ENCODE measurements at regions not wholly inside any gene's neighbourhood (a gene's known extent, or its start where the extent isn't known, plus 50 kb on each side); places are given as distances from the start of the nearest gene placed in this dataset.

DNA sequence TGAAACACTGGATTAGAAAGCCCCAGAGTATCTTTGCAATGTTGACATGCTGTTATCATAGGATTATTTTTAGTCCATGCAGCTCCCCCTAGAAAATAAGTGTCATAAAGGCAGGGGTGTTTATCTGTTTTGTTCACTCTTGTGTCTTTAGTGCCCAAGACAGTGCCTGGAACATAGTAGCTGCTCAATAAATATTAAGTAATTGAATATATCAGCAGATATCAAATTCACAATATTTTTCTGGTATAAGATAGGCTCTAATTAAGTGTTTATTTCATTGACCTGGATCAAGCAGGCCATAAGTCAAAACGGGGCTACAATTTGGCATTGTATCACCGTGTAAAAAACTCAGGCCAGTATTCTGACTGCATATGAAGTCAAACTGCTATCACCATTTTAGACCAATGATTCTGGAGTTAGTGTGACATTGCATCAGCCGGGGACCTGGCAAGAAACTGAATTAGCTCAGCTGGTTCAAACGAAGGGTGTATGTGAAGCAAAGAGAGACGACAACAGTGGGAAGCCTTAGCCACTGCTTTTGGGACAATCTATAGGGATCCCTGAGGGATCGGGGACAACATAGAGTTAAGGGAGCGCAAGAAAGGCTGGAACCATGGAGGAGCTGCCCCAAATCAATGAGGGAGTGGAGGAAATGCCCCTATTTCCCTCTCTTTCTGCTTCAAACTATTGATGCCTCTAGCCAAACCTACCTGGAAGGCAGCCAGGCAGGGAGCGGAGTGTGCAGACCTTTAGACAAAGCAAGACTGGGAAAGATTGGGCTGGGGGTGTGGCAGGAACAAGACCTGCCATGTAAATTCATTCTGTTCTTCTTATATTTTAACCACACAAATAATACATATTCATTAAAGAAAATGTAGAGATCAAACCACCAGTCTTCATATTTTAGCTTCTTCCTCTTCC lies 112.2 kb downstream of the PLEKHG1 start:
- Histone ChIP-seq H3K27me3 (ENCODE audit: control insufficient read depth, insufficient read depth, low read length, poor library complexity, severe bottlenecking) (no peaks in the 10 kb centered on the region), H3K36me3 (ENCODE audit: control insufficient read depth, insufficient read depth, low read length) (no peaks in the 10 kb centered on the region), H3K4me1 (ENCODE audit: control insufficient read depth, insufficient read depth, low read length) (peaks cover 19% of the 10 kb centered on the region), H3K27ac (ENCODE audit: insufficient read depth, low read depth, low read length, poor library complexity, severe bottlenecking) (no peak overlapping the region), H3K4me3 (ENCODE audit: insufficient read depth, low read depth, low read length) (no peak overlapping the region), H3K9me3 (ENCODE audit: control insufficient read depth, low read length) (no peaks in the 10 kb centered on the region)
- WGBS, 2 experiments: 89 to 93% methylated on average over 8 of the region's 8 CpGs

GRCh38 chr6:150712505-150713252 lies 113.0 kb downstream of the PLEKHG1 start:
- Histone ChIP-seq H3K27me3 (ENCODE audit: control insufficient read depth, insufficient read depth, low read length, poor library complexity, severe bottlenecking) (no peaks in the 10 kb centered on the region), H3K36me3 (ENCODE audit: control insufficient read depth, insufficient read depth, low read length) (no peaks in the 10 kb centered on the region), H3K9me3 (ENCODE audit: control insufficient read depth, low read length) (no peaks in the 10 kb centered on the region), H3K4me3 (ENCODE audit: insufficient read depth, low read depth, low read length) (no peak overlapping the region), H3K4me1 (ENCODE audit: control insufficient read depth, insufficient read depth, low read length) (peaks cover 19% of the 10 kb centered on the region), H3K27ac (ENCODE audit: insufficient read depth, low read depth, low read length, poor library complexity, severe bottlenecking) (no peak overlapping the region)
- WGBS, 2 experiments: 84 to 87% methylated on average over 7 of the region's 7 CpGs

DNA sequence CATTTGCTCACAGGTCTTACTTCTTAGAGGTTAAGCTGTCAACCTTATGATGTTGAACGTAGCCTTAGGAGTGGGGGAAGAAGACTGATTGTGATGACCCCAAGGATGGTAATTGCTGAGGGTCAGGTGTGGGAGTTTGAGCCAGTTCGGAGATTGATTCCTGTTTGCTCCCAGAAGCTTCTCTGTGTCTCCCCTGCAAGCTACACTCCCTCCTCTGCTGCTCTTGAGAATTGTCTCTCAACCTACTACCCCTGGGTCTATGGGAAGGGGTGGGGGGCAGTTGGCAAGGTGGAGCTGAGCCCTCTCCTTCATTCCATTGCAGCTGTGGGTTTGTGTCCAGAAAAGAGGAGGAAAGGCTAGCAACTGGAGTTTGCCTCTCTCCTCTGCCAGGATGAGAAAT lies 113.8 kb downstream of the PLEKHG1 start:
- Histone ChIP-seq H3K9me3 (ENCODE audit: control insufficient read depth, low read length) (no peaks in the 10 kb centered on the region), H3K27me3 (ENCODE audit: control insufficient read depth, insufficient read depth, low read length, poor library complexity, severe bottlenecking) (no peaks in the 10 kb centered on the region), H3K4me3 (ENCODE audit: insufficient read depth, low read depth, low read length) (no peak overlapping the region), H3K36me3 (ENCODE audit: control insufficient read depth, insufficient read depth, low read length) (no peaks in the 10 kb centered on the region), H3K4me1 (ENCODE audit: control insufficient read depth, insufficient read depth, low read length) (peaks cover 19% of the 10 kb centered on the region), H3K27ac (ENCODE audit: insufficient read depth, low read depth, low read length, poor library complexity, severe bottlenecking) (peak overlapping the region; percentile 50)
- 89 to 95% methylated on average over 2 of the region's 2 CpGs for WGBS, 2 experiments

- Histone ChIP-seq H3K9me3 (ENCODE audit: control insufficient read depth, low read length) (no peaks in the 10 kb centered on the region), H3K4me3 (ENCODE audit: insufficient read depth, low read depth, low read length) (no peak overlapping the region), H3K4me1 (ENCODE audit: control insufficient read depth, insufficient read depth, low read length) (peaks cover 21% of the 10 kb centered on the region), H3K36me3 (ENCODE audit: control insufficient read depth, insufficient read depth, low read length) (no peaks in the 10 kb centered on the region), H3K27ac (ENCODE audit: insufficient read depth, low read depth, low read length, poor library complexity, severe bottlenecking) (peak overlapping the region; percentile 50), H3K27me3 (ENCODE audit: control insufficient read depth, insufficient read depth, low read length, poor library complexity, severe bottlenecking) (no peaks in the 10 kb centered on the region)
- WGBS, 2 experiments: 82 to 83% methylated on average over 3 of the region's 3 CpGs
Measured at GRCh38 chr6:150713931-150714330, 114.2 kb downstream of the PLEKHG1 start.

GRCh38 chr6:150715133-150715532 lies 115.4 kb downstream of the PLEKHG1 start:
- peaks cover 32% of the 10 kb centered on the region for H3K4me1 ChIP-seq (ENCODE audit: control insufficient read depth, insufficient read depth, low read length)

GRCh38 chr6:150717419-150717818 lies 117.7 kb downstream of the PLEKHG1 start:
- H3K4me1 ChIP-seq (ENCODE audit: control insufficient read depth, insufficient read depth, low read length): peaks cover 41% of the 10 kb centered on the region
- H3K36me3 ChIP-seq (ENCODE audit: control insufficient read depth, insufficient read depth, low read length): no peaks in the 10 kb centered on the region
- H3K27ac ChIP-seq (ENCODE audit: insufficient read depth, low read depth, low read length, poor library complexity, severe bottlenecking): no peak overlapping the region
- H3K4me3 ChIP-seq (ENCODE audit: insufficient read depth, low read depth, low read length): no peak overlapping the region
- WGBS, 2 experiments: 88% methylated on average over 8 of the region's 8 CpGs
- H3K9me3 ChIP-seq (ENCODE audit: control insufficient read depth, low read length): no peaks in the 10 kb centered on the region
- no peaks in the 10 kb centered on the region for H3K27me3 ChIP-seq (ENCODE audit: control insufficient read depth, insufficient read depth, low read length, poor library complexity, severe bottlenecking)

More at GRCh38 chr6:150715133-150715532, 115.4 kb downstream of the PLEKHG1 start:
- Histone ChIP-seq H3K9me3 (ENCODE audit: control insufficient read depth, low read length) (no peaks in the 10 kb centered on the region), H3K4me3 (ENCODE audit: insufficient read depth, low read depth, low read length) (no peak overlapping the region), H3K27me3 (ENCODE audit: control insufficient read depth, insufficient read depth, low read length, poor library complexity, severe bottlenecking) (no peaks in the 10 kb centered on the region), H3K36me3 (ENCODE audit: control insufficient read depth, insufficient read depth, low read length) (no peaks in the 10 kb centered on the region), H3K27ac (ENCODE audit: insufficient read depth, low read depth, low read length, poor library complexity, severe bottlenecking) (no peak overlapping the region)
- 91 to 92% methylated on average over 7 of the region's 7 CpGs for WGBS, 2 experiments

DNA sequence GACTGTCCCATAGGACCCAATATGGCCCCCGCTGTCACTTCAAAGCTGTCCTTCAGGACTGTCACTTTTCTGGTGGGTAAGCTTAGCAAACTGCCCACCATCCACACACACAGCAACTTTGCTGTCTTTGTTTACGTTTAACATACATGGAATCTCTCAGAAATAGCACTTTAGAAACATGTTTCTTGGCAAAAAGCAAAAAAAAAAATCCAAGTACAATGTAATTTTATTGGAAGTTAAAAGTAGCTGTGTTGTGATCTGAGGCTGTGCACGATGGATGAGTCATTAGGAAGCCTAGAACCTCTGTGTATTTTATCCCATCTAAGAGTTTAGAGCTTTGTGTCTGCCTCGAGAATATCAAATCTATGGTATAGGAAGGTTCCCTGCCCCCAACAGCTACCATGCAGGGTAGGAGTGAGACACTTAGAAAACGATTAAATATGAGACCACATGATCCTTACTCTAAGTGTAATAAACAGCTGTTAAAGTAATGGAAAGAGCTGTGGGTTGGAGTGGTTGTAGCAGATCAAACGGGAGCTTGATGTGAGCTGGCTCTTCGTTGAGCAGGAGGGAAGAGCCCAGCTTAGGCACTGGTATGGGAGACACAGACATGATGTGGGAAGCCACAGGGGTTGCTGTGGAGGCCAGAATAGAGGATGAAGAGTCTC lies 119.5 kb downstream of the PLEKHG1 start:
- H3K4me3 ChIP-seq (ENCODE audit: insufficient read depth, low read depth, low read length): no peak overlapping the region

DNA sequence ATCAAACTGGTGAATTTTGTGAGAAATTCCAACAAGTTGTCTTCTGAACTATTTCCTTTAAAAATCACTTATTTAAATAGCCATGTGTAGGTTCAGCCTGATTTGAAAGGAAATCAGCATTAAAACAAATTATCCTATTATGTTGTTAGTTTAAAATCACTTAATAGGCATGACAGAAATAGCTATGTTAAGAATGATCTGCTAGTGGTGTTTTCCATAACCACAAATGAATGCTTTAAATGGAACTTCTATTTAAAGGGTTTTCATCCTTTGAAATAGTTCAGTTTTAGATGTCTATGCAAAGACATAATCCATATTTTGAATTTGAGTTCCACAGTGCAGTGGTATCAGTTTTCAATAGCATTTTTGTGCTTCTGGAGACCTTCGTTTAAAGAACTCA lies 120.1 kb downstream of the PLEKHG1 start:
- H3K36me3 ChIP-seq (ENCODE audit: control insufficient read depth, insufficient read depth, low read length): no peaks in the 10 kb centered on the region
- no peaks in the 10 kb centered on the region for H3K9me3 ChIP-seq (ENCODE audit: control insufficient read depth, low read length)
- H3K4me3 ChIP-seq (ENCODE audit: insufficient read depth, low read depth, low read length): no peak overlapping the region
- no peak overlapping the region for H3K27ac ChIP-seq (ENCODE audit: insufficient read depth, low read depth, low read length, poor library complexity, severe bottlenecking)
- no peaks in the 10 kb centered on the region for H3K27me3 ChIP-seq (ENCODE audit: control insufficient read depth, insufficient read depth, low read length, poor library complexity, severe bottlenecking)
- peaks cover 23% of the 10 kb centered on the region for H3K4me1 ChIP-seq (ENCODE audit: control insufficient read depth, insufficient read depth, low read length)
- WGBS, 2 experiments: 73 to 80% methylated on average over 1 of the region's 1 CpG

More for the DNA sequence above, 119.5 kb downstream of the PLEKHG1 start:
- Histone ChIP-seq H3K27me3 (ENCODE audit: control insufficient read depth, insufficient read depth, low read length, poor library complexity, severe bottlenecking) (no peaks in the 10 kb centered on the region), H3K9me3 (ENCODE audit: control insufficient read depth, low read length) (no peaks in the 10 kb centered on the region), H3K27ac (ENCODE audit: insufficient read depth, low read depth, low read length, poor library complexity, severe bottlenecking) (no peak overlapping the region), H3K4me1 (ENCODE audit: control insufficient read depth, insufficient read depth, low read length) (peaks cover 23% of the 10 kb centered on the region), H3K36me3 (ENCODE audit: control insufficient read depth, insufficient read depth, low read length) (no peaks in the 10 kb centered on the region)
- 91% methylated on average over 7 of the region's 7 CpGs for WGBS, 2 experiments

- no peaks in the 10 kb centered on the region for H3K9me3 ChIP-seq (ENCODE audit: control insufficient read depth, low read length)
- H3K36me3 ChIP-seq (ENCODE audit: control insufficient read depth, insufficient read depth, low read length): no peaks in the 10 kb centered on the region
- WGBS, 2 experiments: 30 to 31% methylated on average over 5 of the region's 5 CpGs
- H3K27ac ChIP-seq (ENCODE audit: insufficient read depth, low read depth, low read length, poor library complexity, severe bottlenecking): peak overlapping the region; percentile 95
- H3K4me3 ChIP-seq (ENCODE audit: insufficient read depth, low read depth, low read length): no peak overlapping the region
- H3K27me3 ChIP-seq (ENCODE audit: control insufficient read depth, insufficient read depth, low read length, poor library complexity, severe bottlenecking): no peaks in the 10 kb centered on the region
- H3K4me1 ChIP-seq (ENCODE audit: control insufficient read depth, insufficient read depth, low read length): peaks cover 23% of the 10 kb centered on the region
Measured at GRCh38 chr6:150720774-150721233, 121.1 kb downstream of the PLEKHG1 start.
